IPS DF 6.9 (cell line): ENCODE measurements at regions not wholly inside any gene's neighbourhood (a gene's known extent, or its start where the extent isn't known, plus 50 kb on each side); places are given as distances from the start of the nearest gene placed in this dataset.

Experiments used
- DNase-seq: peaks from one replicate; pipeline ENCODE4 v3.0.0-alpha.2; 2013; ENCODE audit warnings: low read depth, low spot score
- H3K27ac ChIP-seq: one replicate; pipeline ENCODE4 v1.5.1; 2013; ENCODE audit warnings: low read length, control low read depth
- H3K27me3 ChIP-seq: 2 replicates; pipeline ENCODE4 v1.6.1; 2013; ENCODE audit warnings: mild to moderate bottlenecking, low read length; ENCODE audit not compliant: control insufficient read depth, insufficient read depth
- H3K36me3 ChIP-seq: 2 replicates; pipeline ENCODE4 v1.6.1; 2013; ENCODE audit warnings: low read length; ENCODE audit not compliant: control insufficient read depth, insufficient read depth
- H3K4me1 ChIP-seq: 2 replicates; pipeline ENCODE4 v1.6.1; 2013; ENCODE audit warnings: low read length; ENCODE audit not compliant: control insufficient read depth, insufficient read depth
- H3K4me3 ChIP-seq: 2 replicates; pipeline ENCODE4 v1.5.1; 2013; ENCODE audit warnings: mild to moderate bottlenecking, low read length
- H3K9me3 ChIP-seq: 2 replicates; pipeline ENCODE4 v1.6.1; 2013; ENCODE audit warnings: low read length, inconsistent platforms; ENCODE audit not compliant: control insufficient read depth, insufficient read depth
- WGBS: extraction: QIAGEN DNeasy Blood & Tissue Kit; methylation state at CpG from one replicate; pipeline ENCODE4 v1.1.7; 2013; ENCODE audit warnings: mixed read lengths, missing lambda C conversion rate; ENCODE audit not compliant: insufficient read length, insufficient coverage; 5-methylcytosine and 5-hydroxymethylcytosine counted together

DNA sequence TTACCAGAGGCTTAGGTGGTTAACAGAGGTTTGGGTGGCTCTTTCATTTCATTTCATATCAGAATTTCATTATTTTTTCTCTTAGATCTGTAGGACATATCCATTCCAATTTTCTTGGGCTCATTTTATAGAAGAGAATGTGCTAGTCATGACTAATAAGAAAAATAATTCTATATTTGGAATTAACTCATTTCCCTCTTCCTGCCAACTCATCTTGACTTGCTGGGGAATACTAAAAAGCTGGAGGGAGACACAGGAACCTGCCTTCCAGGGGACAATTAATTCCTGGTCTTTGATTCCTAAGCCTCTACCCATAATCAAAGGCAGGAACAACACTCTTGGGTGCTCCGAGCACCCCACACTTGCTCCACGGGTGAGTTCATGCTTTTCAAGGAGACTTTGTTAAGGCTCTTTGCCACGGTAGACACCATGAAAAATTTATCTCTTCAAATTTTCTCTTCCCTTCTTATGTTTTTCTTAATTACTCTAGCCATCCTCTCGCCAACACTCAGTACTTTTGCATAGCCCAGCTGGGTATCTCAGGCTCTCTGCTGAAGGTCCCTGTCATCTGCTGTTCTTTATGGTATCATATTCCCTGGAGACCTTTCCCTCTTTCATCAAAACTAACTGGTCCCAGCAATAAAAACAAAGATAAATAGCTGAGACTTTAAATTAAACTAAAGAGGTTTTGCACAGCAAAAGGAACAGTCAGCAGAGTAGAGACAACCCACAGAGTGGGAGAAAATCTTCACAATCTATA, 273.9 kb downstream of the NPR3 start:
- H3K4me3 ChIP-seq: no peak overlapping the region
- WGBS: no CpG with 5 or more reads among the region's 4 CpGs
- H3K27ac ChIP-seq: no peak overlapping the region
- no peaks in the 10 kb centered on the region for H3K36me3 ChIP-seq
- H3K4me1 ChIP-seq: no peaks in the 10 kb centered on the region
- no peaks in the 10 kb centered on the region for H3K27me3 ChIP-seq
- H3K9me3 ChIP-seq: no peaks in the 10 kb centered on the region
- no peak for DNase-seq

DNA sequence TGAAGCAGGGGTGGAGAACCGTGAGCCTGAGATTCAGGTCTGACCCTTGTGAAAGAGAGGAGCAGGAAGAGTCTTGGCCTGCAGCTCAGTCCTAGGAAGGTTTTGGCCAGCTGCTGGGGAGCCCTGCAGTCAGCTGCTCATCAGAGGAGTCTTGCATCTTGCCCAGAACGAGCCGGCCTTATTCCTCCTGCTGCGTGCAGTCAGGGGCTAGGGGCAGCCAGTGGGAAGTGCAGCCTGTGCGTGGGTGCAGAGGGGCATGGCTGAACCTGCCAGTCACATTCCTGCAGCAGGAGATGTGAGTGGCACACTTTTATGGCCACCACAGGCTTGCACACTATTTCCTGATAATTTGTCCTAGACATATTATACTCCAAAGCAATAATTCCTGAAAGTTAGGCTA, 278.7 kb downstream of the NPR3 start:
- no peak for DNase-seq
- no CpG with 5 or more reads among the region's 5 CpGs for WGBS
- H3K27ac ChIP-seq: no peak overlapping the region
- H3K4me1 ChIP-seq: no peaks in the 10 kb centered on the region
- no peaks in the 10 kb centered on the region for H3K36me3 ChIP-seq
- H3K9me3 ChIP-seq: no peaks in the 10 kb centered on the region
- H3K27me3 ChIP-seq: no peaks in the 10 kb centered on the region
- H3K4me3 ChIP-seq: no peak overlapping the region

DNA sequence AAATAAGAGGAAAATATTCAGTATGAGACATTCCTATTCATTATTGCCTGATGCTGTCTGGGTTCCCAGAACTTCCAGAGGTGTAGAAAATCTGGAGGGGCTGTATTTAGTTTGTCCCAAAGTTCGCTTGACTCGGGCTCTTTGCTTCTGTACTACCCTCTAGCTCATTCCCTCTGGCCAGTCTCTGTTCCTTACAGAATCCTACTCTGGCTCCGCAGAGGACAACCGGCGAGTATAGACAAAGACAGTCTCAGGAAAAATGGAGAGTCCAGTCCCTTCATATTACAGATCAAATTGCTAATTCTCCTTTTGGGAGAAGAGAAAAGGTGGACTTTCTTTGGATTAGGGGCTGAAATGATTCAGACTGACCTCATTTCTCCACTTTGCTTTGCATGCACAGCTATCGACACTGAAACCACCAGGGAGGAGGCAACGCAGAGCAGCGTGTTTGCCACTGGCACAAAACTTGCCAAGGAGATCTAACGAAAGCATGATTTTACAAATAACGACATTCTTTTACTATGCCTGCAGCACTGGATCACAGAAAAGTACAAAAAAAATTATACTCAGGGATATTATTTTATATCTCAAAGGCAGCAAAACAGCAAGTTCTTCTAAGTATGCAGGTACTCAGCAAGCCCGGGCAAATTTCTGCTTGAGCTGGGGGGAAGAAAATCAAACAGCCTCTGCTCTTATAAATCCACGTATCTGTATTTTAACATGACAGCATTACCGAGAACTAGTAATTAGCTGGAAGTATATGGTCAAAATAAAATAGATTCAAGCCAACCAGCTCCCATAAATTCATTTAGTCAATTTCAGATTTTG, 279.7 kb downstream of the NPR3 start:
- no peak for DNase-seq
- Histone ChIP-seq H3K9me3 (no peaks in the 10 kb centered on the region), H3K27ac (no peak overlapping the region), H3K4me1 (no peaks in the 10 kb centered on the region), H3K4me3 (no peak overlapping the region), H3K27me3 (no peaks in the 10 kb centered on the region), H3K36me3 (no peaks in the 10 kb centered on the region)
- no CpG with 5 or more reads among the region's 13 CpGs for WGBS

DNA sequence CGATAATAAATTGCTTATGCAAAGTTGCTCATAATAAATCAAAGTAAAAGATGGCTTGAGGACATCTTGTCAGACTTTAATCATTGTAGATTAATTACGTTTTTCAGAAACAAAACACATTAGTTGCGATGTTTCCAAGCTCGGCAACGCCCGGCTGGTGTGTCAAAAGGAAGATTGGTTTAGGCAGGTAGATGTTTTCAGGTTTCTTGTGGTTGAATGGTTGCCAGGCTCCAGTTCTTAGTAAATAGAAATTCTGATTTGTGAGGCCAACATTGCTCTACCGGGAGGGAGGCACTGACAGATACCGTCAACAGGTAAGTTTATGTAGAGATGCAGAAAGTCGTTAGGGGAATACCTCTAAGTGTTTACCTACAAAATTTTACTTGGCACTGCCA, 280.3 kb downstream of the NPR3 start:
- Histone ChIP-seq H3K9me3 (no peaks in the 10 kb centered on the region), H3K4me1 (no peaks in the 10 kb centered on the region), H3K27me3 (no peaks in the 10 kb centered on the region), H3K36me3 (no peaks in the 10 kb centered on the region), H3K27ac (no peak overlapping the region), H3K4me3 (no peak overlapping the region)
- no peak for DNase-seq
- no CpG with 5 or more reads among the region's 9 CpGs for WGBS

DNA sequence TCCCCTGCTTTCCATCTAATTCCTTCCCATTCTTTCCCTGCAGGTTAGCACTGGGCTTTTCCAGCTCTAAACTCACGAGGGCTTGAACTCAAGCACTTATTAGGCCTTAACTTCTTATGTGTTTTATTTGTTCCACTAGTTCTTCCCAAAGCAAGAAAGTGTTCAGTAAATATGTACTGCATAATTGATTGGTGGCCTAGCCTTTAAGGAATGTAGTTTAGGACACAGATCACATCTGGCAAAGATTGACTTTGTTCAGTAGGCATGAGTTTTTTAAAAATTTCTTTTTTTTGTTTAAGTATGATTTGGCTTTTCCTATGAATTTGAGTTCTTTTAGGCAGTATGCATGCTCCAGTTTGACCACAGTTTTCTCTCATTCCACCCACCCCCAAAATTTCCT, 285.2 kb downstream of the NPR3 start:
- no peaks in the 10 kb centered on the region for H3K36me3 ChIP-seq
- no peak overlapping the region for H3K4me3 ChIP-seq
- H3K9me3 ChIP-seq: no peaks in the 10 kb centered on the region
- DNase-seq: no peak
- no peaks in the 10 kb centered on the region for H3K27me3 ChIP-seq
- WGBS: no CpG with 5 or more reads among the region's 1 CpG
- no peaks in the 10 kb centered on the region for H3K4me1 ChIP-seq
- no peak overlapping the region for H3K27ac ChIP-seq

DNA sequence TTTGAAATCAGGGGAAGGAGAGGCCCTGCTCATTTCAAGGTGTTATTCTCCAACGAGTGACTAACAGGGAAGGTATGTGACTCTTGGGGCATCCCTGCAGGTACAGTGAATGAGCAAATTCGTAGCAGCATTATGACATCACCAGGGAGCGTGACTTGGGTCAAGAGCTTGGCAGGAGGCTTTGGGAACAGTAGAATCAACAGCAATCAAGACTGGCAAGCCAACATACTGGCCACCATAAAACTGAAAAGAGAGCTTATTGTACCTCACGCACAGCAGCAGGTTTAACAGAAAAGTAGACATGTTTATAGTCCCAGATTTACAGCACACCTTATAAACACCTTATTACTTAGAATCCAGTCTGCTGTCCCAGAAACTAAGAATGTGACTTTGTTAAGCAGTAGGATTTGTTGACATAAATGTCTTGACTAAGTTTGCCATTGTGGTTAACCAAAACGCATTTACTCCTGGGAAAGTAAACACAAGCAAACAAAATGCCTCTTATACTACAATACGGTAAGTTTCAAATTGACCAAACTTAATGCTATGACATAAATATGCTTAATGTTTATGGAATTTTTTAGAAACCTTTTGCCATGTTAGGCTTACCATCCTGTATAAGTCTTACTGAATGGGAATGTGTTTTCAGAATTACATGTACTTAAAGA, 297.8 kb downstream of the NPR3 start:
- H3K36me3 ChIP-seq: no peaks in the 10 kb centered on the region
- H3K4me1 ChIP-seq: peaks cover 3% of the 10 kb centered on the region; the same call in 1 of the 2 replicates
- no peaks in the 10 kb centered on the region for H3K27me3 ChIP-seq
- peak; percentile 39 for DNase-seq
- H3K4me3 ChIP-seq: no peak overlapping the region
- H3K27ac ChIP-seq: no peak overlapping the region
- no peaks in the 10 kb centered on the region for H3K9me3 ChIP-seq
- WGBS: no CpG with 5 or more reads among the region's 6 CpGs

DNA sequence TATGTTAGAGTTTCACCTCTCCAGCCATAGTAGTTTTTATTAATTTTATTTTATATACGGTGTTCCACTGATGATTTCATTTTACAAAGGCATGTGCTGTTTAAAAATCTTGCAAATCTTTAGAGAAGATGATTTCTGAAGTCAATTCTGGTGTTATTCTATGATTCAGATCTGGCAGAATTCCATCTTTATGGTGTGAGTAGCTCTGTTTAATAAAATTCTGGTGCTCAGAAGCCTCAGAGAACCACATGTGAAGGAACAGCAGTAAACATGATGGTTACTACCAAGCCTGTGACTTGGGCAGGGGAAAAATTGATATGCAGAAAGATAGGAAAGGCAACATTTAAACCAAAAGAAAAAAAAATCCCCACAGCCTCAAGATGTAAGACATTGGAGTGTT, 299.7 kb downstream of the NPR3 start:
- H3K27ac ChIP-seq: no peak overlapping the region
- no peak overlapping the region for H3K4me3 ChIP-seq
- no peaks in the 10 kb centered on the region for H3K36me3 ChIP-seq
- H3K27me3 ChIP-seq: no peaks in the 10 kb centered on the region
- no peak for DNase-seq
- no peaks in the 10 kb centered on the region for H3K9me3 ChIP-seq
- peaks cover 3% of the 10 kb centered on the region; the same call in 1 of the 2 replicates for H3K4me1 ChIP-seq
- no CpG with 5 or more reads among the region's 1 CpG for WGBS

DNA sequence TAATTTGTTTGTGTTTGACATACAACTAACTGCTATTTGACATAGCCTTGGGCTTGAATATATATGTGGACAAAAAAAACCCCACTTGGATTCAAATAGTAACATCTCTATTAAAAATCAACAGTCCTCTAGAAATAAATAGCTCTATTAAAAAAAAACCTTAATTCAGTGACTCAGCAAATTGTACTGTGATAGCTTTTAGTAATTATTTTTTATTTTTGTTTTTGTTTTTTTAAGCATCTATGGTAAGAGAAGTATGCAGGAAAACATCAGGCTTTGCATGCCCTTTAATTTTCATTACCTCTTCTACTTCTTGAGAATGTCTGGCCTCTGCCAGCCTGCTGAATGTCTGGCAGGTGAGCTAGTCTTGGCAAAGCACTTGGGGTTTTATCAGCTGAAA, 300.7 kb downstream of the NPR3 start:
- no peaks in the 10 kb centered on the region for H3K27me3 ChIP-seq
- H3K9me3 ChIP-seq: no peaks in the 10 kb centered on the region
- no peak for DNase-seq
- peaks cover 3% of the 10 kb centered on the region; the same call in 1 of the 2 replicates for H3K4me1 ChIP-seq
- no peak overlapping the region for H3K4me3 ChIP-seq
- no peak overlapping the region for H3K27ac ChIP-seq
- H3K36me3 ChIP-seq: no peaks in the 10 kb centered on the region

DNA sequence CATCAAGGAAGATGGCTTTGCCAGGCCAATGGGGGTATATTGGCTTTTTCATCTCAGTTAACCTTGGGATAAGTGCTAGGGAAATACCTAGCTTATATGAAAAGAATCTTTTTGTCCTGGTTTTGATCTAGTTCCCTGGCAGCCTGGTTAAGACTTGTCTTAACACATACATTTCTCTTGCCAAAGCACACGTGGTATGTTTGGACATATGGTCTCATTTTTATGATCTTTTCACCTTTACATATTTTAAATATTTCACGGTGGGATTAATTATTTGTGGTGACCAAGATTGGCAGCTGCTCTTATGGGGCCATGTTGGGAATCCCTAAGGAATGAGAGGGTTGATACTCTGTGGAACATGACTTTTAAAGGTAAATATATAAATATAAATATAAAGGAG, 312.5 kb downstream of the NPR3 start:
- no peak for DNase-seq
- Histone ChIP-seq H3K27ac (no peak overlapping the region), H3K4me3 (no peak overlapping the region), H3K27me3 (no peaks in the 10 kb centered on the region), H3K36me3 (no peaks in the 10 kb centered on the region), H3K4me1 (no peaks in the 10 kb centered on the region), H3K9me3 (no peaks in the 10 kb centered on the region)
- WGBS: no CpG with 5 or more reads among the region's 2 CpGs

DNA sequence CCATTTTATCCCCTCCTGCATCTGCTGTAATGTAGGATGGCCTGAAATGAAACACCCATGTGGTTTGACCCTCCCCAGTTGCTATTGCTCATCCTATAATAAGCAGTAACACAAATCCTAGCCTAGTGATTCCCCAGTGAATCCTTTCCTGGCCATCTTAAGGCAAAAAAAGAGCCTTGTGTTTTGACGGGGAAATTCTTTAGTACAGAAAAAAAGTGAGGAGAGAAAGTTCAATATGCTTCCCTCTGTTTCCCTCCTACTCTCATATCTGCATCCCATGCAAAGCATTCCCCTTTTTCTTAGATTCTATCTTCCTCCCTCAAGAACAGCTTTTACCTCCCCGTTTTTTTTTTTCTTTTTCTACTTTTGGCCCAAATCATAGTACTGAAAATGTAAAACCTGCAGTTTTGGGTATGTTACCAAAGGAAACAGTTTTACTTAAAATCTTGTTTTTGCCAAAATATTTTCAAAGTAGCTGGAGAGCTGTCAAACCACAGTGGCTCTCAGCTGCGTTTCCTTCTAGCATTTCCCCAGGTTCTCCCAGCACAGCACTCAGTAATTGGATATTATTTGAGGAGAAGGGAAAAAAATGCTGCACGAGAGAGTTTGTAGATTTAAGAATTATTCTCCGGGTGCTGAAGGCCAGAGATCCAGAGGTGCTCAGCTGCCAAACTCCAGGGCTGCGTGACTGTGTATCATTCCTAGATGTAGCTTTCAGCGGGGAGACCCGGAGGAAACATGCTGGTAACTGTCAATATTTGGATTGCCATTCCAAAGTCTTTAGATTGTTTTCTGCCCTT, 321.4 kb downstream of the NPR3 start:
- no CpG with 5 or more reads among the region's 8 CpGs for WGBS
- Histone ChIP-seq H3K36me3 (no peaks in the 10 kb centered on the region), H3K9me3 (no peaks in the 10 kb centered on the region), H3K4me1 (no peaks in the 10 kb centered on the region), H3K4me3 (no peak overlapping the region), H3K27me3 (no peaks in the 10 kb centered on the region), H3K27ac (no peak overlapping the region)
- no peak for DNase-seq
